ENCODE measurements at regions not wholly inside any gene's neighbourhood (a gene's known extent, or its start where the extent isn't known, plus 50 kb on each side); places are given as distances from the start of the nearest gene placed in this dataset.
"Not testable (repeated sequence)": the region's sequence is repeated elsewhere in the genome, so short reads cannot be mapped to it uniquely, and the experiment has no call there.

GRCh38 chr2:147141930-147142329 is 702.9 kb upstream of the ACVR2A start:
- FAIRE-seq (no peak), DNase-seq (ENCODE audit: low read depth) (no peak)
- H3K27ac Mint-ChIP-seq (ENCODE audit: unreplicated experiment): no peak overlapping the region
- H3K4me3 ChIP-seq (ENCODE audit: insufficient read depth, low read depth, low read length): no peak overlapping the region
- no peaks in the 10 kb centered on the region for H3K79me2 ChIP-seq (ENCODE audit: insufficient read depth, low read length)
- H3K27me3 Mint-ChIP-seq (ENCODE audit: low read depth, unreplicated experiment): no peaks in the 10 kb centered on the region
- no peaks in the 10 kb centered on the region for H3K4me1 Mint-ChIP-seq (ENCODE audit: low read depth, unreplicated experiment)
- H3K27ac ChIP-seq (ENCODE audit: low read depth, low read length): no peak overlapping the region
- H3K36me3 ChIP-seq (ENCODE audit: insufficient read depth, low read length): no peaks in the 10 kb centered on the region
- H3K36me3 Mint-ChIP-seq (ENCODE audit: low read depth, unreplicated experiment): no peaks in the 10 kb centered on the region
- H2AFZ ChIP-seq (ENCODE audit: low read depth, low read length): no peak overlapping the region
- H3K9me3 ChIP-seq (ENCODE audit: insufficient read depth, low read depth, low read length): no peaks in the 10 kb centered on the region
- no peak overlapping the region for H3K4me3 Mint-ChIP-seq (ENCODE audit: unreplicated experiment)
- H3K9me3 Mint-ChIP-seq (ENCODE audit: unreplicated experiment): no peaks in the 10 kb centered on the region
- H4K20me1 ChIP-seq (ENCODE audit: insufficient read depth, low read length): no peaks in the 10 kb centered on the region
- H3K4me2 ChIP-seq (ENCODE audit: low read length): no peak overlapping the region
- no peak for TF ChIP-seq CTCF (IDR thresholded peaks at IDR 0.05; ENCODE audit: insufficient read depth, low read depth, low read length)
- TF ChIP-seq EZH2 (IDR thresholded peaks at IDR 0.05; ENCODE audit: insufficient read depth, low read length): no peak
- no peaks in the 10 kb centered on the region for H3K27me3 ChIP-seq (ENCODE audit: insufficient read depth, low read length)
- no peak overlapping the region for H3K9ac ChIP-seq (ENCODE audit: low read length)
- no peaks in the 10 kb centered on the region for H3K4me1 ChIP-seq (ENCODE audit: insufficient read depth, low read length)

- not testable (repeated sequence) for H3K9ac ChIP-seq (ENCODE audit: low read length); DNase-seq (ENCODE audit: low read depth); H2AFZ ChIP-seq (ENCODE audit: low read depth, low read length); H4K20me1 ChIP-seq (ENCODE audit: insufficient read depth, low read length); H3K4me1 ChIP-seq (ENCODE audit: insufficient read depth, low read length); H3K4me1 Mint-ChIP-seq (ENCODE audit: low read depth, unreplicated experiment); H3K27ac Mint-ChIP-seq (ENCODE audit: unreplicated experiment); H3K9me3 ChIP-seq (ENCODE audit: insufficient read depth, low read depth, low read length); H3K27ac ChIP-seq (ENCODE audit: low read depth, low read length); H3K27me3 ChIP-seq (ENCODE audit: insufficient read depth, low read length); FAIRE-seq; H3K4me2 ChIP-seq (ENCODE audit: low read length); H3K4me3 Mint-ChIP-seq (ENCODE audit: unreplicated experiment); H3K36me3 ChIP-seq (ENCODE audit: insufficient read depth, low read length); H3K79me2 ChIP-seq (ENCODE audit: insufficient read depth, low read length); H3K36me3 Mint-ChIP-seq (ENCODE audit: low read depth, unreplicated experiment); H3K27me3 Mint-ChIP-seq (ENCODE audit: low read depth, unreplicated experiment); H3K9me3 Mint-ChIP-seq (ENCODE audit: unreplicated experiment); H3K4me3 ChIP-seq (ENCODE audit: insufficient read depth, low read depth, low read length)
These were observed 705.1 kb upstream of the ACVR2A start for GRCh38 chr2:147139732-147140131.

GRCh38 chr2:147137711-147138110 is 707.1 kb upstream of the ACVR2A start:
- H3K9me3 ChIP-seq (ENCODE audit: insufficient read depth, low read depth, low read length): no peaks in the 10 kb centered on the region
- no peaks in the 10 kb centered on the region for H3K27me3 Mint-ChIP-seq (ENCODE audit: low read depth, unreplicated experiment)
- H3K4me3 Mint-ChIP-seq (ENCODE audit: unreplicated experiment): no peak overlapping the region
- H3K27me3 ChIP-seq (ENCODE audit: insufficient read depth, low read length): no peaks in the 10 kb centered on the region
- H3K36me3 ChIP-seq (ENCODE audit: insufficient read depth, low read length): no peaks in the 10 kb centered on the region
- H2AFZ ChIP-seq (ENCODE audit: low read depth, low read length): no peak overlapping the region
- H3K4me1 Mint-ChIP-seq (ENCODE audit: low read depth, unreplicated experiment): no peaks in the 10 kb centered on the region
- H3K36me3 Mint-ChIP-seq (ENCODE audit: low read depth, unreplicated experiment): no peaks in the 10 kb centered on the region
- H3K79me2 ChIP-seq (ENCODE audit: insufficient read depth, low read length): no peaks in the 10 kb centered on the region
- no peak overlapping the region for H3K4me3 ChIP-seq (ENCODE audit: insufficient read depth, low read depth, low read length)
- H3K4me2 ChIP-seq (ENCODE audit: low read length): no peak overlapping the region
- no peak overlapping the region for H3K27ac ChIP-seq (ENCODE audit: low read depth, low read length)
- no peaks in the 10 kb centered on the region for H3K4me1 ChIP-seq (ENCODE audit: insufficient read depth, low read length)
- no peak for FAIRE-seq
- TF ChIP-seq EZH2 (IDR thresholded peaks at IDR 0.05; ENCODE audit: insufficient read depth, low read length): no peak
- H3K9me3 Mint-ChIP-seq (ENCODE audit: unreplicated experiment): no peaks in the 10 kb centered on the region
- no peaks in the 10 kb centered on the region for H4K20me1 ChIP-seq (ENCODE audit: insufficient read depth, low read length)
- H3K27ac Mint-ChIP-seq (ENCODE audit: unreplicated experiment): no peak overlapping the region
- DNase-seq (ENCODE audit: low read depth): peak; percentile 16
- H3K9ac ChIP-seq (ENCODE audit: low read length): no peak overlapping the region

GRCh38 chr2:147135376-147135775 is 709.5 kb upstream of the ACVR2A start:
- Mint-ChIP-seq H3K27ac (ENCODE audit: unreplicated experiment) (no peak overlapping the region), H3K4me3 (ENCODE audit: unreplicated experiment) (no peak overlapping the region), H3K9me3 (ENCODE audit: unreplicated experiment) (no peaks in the 10 kb centered on the region), H3K4me1 (ENCODE audit: low read depth, unreplicated experiment) (no peaks in the 10 kb centered on the region), H3K27me3 (ENCODE audit: low read depth, unreplicated experiment) (no peaks in the 10 kb centered on the region), H3K36me3 (ENCODE audit: low read depth, unreplicated experiment) (no peaks in the 10 kb centered on the region)
- H3K4me2 ChIP-seq (ENCODE audit: low read length): no peak overlapping the region
- DNase-seq (ENCODE audit: low read depth): no peak
- H2AFZ ChIP-seq (ENCODE audit: low read depth, low read length): no peak overlapping the region
- H3K79me2 ChIP-seq (ENCODE audit: insufficient read depth, low read length): no peaks in the 10 kb centered on the region
- no peaks in the 10 kb centered on the region for H3K9me3 ChIP-seq (ENCODE audit: insufficient read depth, low read depth, low read length)
- no peaks in the 10 kb centered on the region for H3K36me3 ChIP-seq (ENCODE audit: insufficient read depth, low read length)
- no peak for FAIRE-seq
- H3K27ac ChIP-seq (ENCODE audit: low read depth, low read length): no peak overlapping the region
- H4K20me1 ChIP-seq (ENCODE audit: insufficient read depth, low read length): no peaks in the 10 kb centered on the region
- no peaks in the 10 kb centered on the region for H3K4me1 ChIP-seq (ENCODE audit: insufficient read depth, low read length)
- no peak overlapping the region for H3K4me3 ChIP-seq (ENCODE audit: insufficient read depth, low read depth, low read length)
- H3K9ac ChIP-seq (ENCODE audit: low read length): no peak overlapping the region
- TF ChIP-seq EZH2 (IDR thresholded peaks at IDR 0.05; ENCODE audit: insufficient read depth, low read length): no peak
- TF ChIP-seq CTCF (IDR thresholded peaks at IDR 0.05; ENCODE audit: insufficient read depth, low read depth, low read length): no peak
- no peaks in the 10 kb centered on the region for H3K27me3 ChIP-seq (ENCODE audit: insufficient read depth, low read length)

Measured in astrocyte (in vitro differentiated cells and primary cell).